ENCODE measurements at regions not wholly inside any gene's neighbourhood (a gene's known extent, or its start where the extent isn't known, plus 50 kb on each side); places are given as distances from the start of the nearest gene placed in this dataset.

DNA sequence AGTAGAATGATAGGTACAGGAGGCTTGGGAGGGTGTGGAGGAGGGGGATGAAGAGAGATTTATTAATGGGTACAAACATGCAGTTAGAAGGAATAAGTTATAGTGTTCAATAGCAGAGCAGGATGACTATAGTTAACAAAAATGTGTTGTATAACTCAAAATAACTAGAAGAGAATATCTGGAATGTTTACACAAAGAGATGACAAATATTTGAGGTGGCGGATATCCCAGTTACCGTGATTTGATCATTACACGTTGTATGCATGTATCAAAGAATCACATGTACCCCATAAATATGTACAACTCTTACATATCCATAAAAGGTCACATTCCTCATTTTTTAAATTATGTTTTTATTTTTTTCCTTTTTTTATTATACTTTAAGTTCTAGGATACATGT is 456.6 kb downstream of the MAGEB5 start:
- TF ChIP-seq, protein P1, sequence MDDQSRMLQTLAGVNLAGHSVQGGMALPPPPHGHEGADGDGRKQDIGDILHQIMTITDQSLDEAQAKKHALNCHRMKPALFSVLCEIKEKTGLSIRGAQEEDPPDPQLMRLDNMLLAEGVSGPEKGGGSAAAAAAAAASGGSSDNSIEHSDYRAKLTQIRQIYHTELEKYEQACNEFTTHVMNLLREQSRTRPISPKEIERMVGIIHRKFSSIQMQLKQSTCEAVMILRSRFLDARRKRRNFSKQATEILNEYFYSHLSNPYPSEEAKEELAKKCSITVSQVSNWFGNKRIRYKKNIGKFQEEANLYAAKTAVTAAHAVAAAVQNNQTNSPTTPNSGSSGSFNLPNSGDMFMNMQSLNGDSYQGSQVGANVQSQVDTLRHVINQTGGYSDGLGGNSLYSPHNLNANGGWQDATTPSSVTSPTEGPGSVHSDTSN (IDR thresholded peaks at IDR 0.05), result no peak
- TF ChIP-seq EHMT2 (IDR thresholded peaks at IDR 0.05; ENCODE audit: low read depth) (no peak), JUN (IDR thresholded peaks at IDR 0.05) (no peak), POLR2A (IDR thresholded peaks at IDR 0.05; ENCODE audit: low read length) (no peak), SMC3 (IDR thresholded peaks at IDR 0.05) (no peak), JUNB (IDR thresholded peaks at IDR 0.05) (no peak), CEBPB (IDR thresholded peaks at IDR 0.05) (no peak), EP300 (IDR thresholded peaks at IDR 0.05) (no peak), CHD4 (IDR thresholded peaks at IDR 0.05; ENCODE audit: borderline replicate concordance) (no peak), MYC (IDR thresholded peaks at IDR 0.05; ENCODE audit: borderline replicate concordance, low read length) (no peak), ZNF302 (CRISPR knock-in tag; IDR thresholded peaks at IDR 0.05) (no peak), RCOR1 (IDR thresholded peaks at IDR 0.05; ENCODE audit: low read depth, low read length) (no peak)
- TF ChIP-seq, protein P2, sequence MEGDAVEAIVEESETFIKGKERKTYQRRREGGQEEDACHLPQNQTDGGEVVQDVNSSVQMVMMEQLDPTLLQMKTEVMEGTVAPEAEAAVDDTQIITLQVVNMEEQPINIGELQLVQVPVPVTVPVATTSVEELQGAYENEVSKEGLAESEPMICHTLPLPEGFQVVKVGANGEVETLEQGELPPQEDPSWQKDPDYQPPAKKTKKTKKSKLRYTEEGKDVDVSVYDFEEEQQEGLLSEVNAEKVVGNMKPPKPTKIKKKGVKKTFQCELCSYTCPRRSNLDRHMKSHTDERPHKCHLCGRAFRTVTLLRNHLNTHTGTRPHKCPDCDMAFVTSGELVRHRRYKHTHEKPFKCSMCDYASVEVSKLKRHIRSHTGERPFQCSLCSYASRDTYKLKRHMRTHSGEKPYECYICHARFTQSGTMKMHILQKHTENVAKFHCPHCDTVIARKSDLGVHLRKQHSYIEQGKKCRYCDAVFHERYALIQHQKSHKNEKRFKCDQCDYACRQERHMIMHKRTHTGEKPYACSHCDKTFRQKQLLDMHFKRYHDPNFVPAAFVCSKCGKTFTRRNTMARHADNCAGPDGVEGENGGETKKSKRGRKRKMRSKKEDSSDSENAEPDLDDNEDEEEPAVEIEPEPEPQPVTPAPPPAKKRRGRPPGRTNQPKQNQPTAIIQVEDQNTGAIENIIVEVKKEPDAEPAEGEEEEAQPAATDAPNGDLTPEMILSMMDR (IDR thresholded peaks at IDR 0.05), result no peak
- TF ChIP-seq, protein P3, sequence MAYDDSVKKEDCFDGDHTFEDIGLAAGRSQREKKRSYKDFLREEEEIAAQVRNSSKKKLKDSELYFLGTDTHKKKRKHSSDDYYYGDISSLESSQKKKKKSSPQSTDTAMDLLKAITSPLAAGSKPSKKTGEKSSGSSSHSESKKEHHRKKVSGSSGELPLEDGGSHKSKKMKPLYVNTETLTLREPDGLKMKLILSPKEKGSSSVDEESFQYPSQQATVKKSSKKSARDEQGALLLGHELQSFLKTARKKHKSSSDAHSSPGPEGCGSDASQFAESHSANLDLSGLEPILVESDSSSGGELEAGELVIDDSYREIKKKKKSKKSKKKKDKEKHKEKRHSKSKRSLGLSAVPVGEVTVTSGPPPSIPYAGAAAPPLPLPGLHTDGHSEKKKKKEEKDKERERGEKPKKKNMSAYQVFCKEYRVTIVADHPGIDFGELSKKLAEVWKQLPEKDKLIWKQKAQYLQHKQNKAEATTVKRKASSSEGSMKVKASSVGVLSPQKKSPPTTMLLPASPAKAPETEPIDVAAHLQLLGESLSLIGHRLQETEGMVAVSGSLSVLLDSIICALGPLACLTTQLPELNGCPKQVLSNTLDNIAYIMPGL (CRISPR knock-in tag; IDR thresholded peaks at IDR 0.05; ENCODE audit: borderline replicate concordance), result no peak

All from A549 (cell line).